ENCODE measurements at regions not wholly inside any gene's neighbourhood (a gene's known extent, or its start where the extent isn't known, plus 50 kb on each side); places are given as distances from the start of the nearest gene placed in this dataset.

DNA sequence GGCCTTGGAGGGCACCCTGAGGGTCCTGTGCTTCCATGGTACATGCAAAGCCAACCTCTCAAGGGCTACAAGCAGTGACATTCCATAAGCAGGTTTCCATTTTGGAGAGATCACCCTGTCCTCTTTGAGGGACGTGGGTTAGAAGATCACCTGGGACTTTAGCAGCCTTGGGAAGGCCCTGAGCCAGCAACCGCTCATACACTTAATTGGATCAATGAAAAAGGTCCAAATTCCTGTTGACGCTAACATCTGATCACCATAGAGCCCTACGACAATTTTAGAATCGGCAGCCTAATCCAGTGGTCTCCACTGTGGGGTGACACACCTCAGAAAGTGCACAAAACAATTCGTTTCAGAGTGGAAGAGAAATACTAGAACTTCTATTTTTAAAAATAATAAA, 196.0 kb upstream of the NR3C1 start:
- no peak overlapping the region for H2BK15ac ChIP-seq (ENCODE audit: low read depth, low read length)
- H3K4ac ChIP-seq (ENCODE audit: low read depth, low read length): no peak overlapping the region
- no peaks in the 10 kb centered on the region for H3K9me3 ChIP-seq (ENCODE audit: control insufficient read depth, low read depth, low read length)
- no peak overlapping the region for H2BK5ac ChIP-seq (ENCODE audit: insufficient read length, low read length)
- WGBS (ENCODE audit: extremely low coverage, insufficient read length, low lambda C conversion rate): no CpG with 5 or more reads among the region's 6 CpGs
- no peak overlapping the region for H2BK12ac ChIP-seq (ENCODE audit: insufficient read length, low read depth, low read length)
- no peak overlapping the region for H3K4me2 ChIP-seq (ENCODE audit: insufficient read depth, insufficient read length, low read length)
- no peaks in the 10 kb centered on the region; the same call in 1 of the 2 replicates for H3K4me1 ChIP-seq (ENCODE audit: insufficient read depth, low read length)
- no peak overlapping the region for H3K9ac ChIP-seq (ENCODE audit: extremely low read depth, insufficient read length, low read length)
- DNase-seq: no peak
- no peaks in the 10 kb centered on the region for H3K27me3 Mint-ChIP-seq (ENCODE audit: low read depth)
- no peaks in the 10 kb centered on the region for H3K36me3 Mint-ChIP-seq (ENCODE audit: insufficient read depth in 1 of 3, low read depth in 3 of 3)
- H4K8ac ChIP-seq (replicated peaks; ENCODE audit: insufficient read length, low read depth, low read length): no peak overlapping the region
- H4K91ac ChIP-seq (ENCODE audit: insufficient read length, low read depth, low read length): no peak overlapping the region
- H3K27ac Mint-ChIP-seq: 0 out of 7 replicates have a peak overlapping the region, but pooled peaks of 1 of the 3 experiments have one; percentile 63
- H3K4me1 Mint-ChIP-seq: peaks cover 14% of the 10 kb centered on the region in 2 experiments
- TF ChIP-seq, protein P1, sequence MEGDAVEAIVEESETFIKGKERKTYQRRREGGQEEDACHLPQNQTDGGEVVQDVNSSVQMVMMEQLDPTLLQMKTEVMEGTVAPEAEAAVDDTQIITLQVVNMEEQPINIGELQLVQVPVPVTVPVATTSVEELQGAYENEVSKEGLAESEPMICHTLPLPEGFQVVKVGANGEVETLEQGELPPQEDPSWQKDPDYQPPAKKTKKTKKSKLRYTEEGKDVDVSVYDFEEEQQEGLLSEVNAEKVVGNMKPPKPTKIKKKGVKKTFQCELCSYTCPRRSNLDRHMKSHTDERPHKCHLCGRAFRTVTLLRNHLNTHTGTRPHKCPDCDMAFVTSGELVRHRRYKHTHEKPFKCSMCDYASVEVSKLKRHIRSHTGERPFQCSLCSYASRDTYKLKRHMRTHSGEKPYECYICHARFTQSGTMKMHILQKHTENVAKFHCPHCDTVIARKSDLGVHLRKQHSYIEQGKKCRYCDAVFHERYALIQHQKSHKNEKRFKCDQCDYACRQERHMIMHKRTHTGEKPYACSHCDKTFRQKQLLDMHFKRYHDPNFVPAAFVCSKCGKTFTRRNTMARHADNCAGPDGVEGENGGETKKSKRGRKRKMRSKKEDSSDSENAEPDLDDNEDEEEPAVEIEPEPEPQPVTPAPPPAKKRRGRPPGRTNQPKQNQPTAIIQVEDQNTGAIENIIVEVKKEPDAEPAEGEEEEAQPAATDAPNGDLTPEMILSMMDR (conservative IDR thresholded peaks at IDR 0.05): no peak
- no peak overlapping the region for H3K27ac ChIP-seq (ENCODE audit: insufficient read length, low read depth, low read length)
- H3K18ac ChIP-seq (ENCODE audit: insufficient read length, low read depth, low read length): no peak overlapping the region
- H3K9me3 Mint-ChIP-seq: no peaks in the 10 kb centered on the region
- no peaks in the 10 kb centered on the region; the same call in 1 of the 2 replicates for H3K27me3 ChIP-seq (ENCODE audit: insufficient read depth, low read length)
- no peaks in the 10 kb centered on the region for H3K79me1 ChIP-seq (ENCODE audit: insufficient read depth, low read depth, low read length, poor library complexity, severe bottlenecking)
- H3K23ac ChIP-seq (ENCODE audit: insufficient read length, low read depth, low read length): no peak overlapping the region
- no peak overlapping the region for H2AK5ac ChIP-seq (ENCODE audit: insufficient read length, low read length)
- no peaks in the 10 kb centered on the region for H3K79me2 ChIP-seq (ENCODE audit: insufficient read depth, low read length)
- H4K20me1 ChIP-seq (ENCODE audit: control insufficient read depth, insufficient read depth, insufficient read length): no peaks in the 10 kb centered on the region
- no peak overlapping the region for H3K56ac ChIP-seq (ENCODE audit: insufficient read length, low read depth, low read length)
- H4K5ac ChIP-seq (ENCODE audit: insufficient read length, low read depth, low read length): no peak overlapping the region
- no peak overlapping the region for H3K4me3 Mint-ChIP-seq
- H3K14ac ChIP-seq (ENCODE audit: insufficient read depth, low read length): no peak overlapping the region
- H3T11ph ChIP-seq (ENCODE audit: low read length): no peak overlapping the region
- H2BK20ac ChIP-seq (ENCODE audit: low read depth, low read length, poor library complexity, severe bottlenecking): no peak overlapping the region
- no peak overlapping the region for H2BK120ac ChIP-seq (ENCODE audit: low read depth, low read length, poor library complexity, severe bottlenecking)
- no peak overlapping the region for H2AFZ ChIP-seq (ENCODE audit: low read length)
- H3K23me2 ChIP-seq (ENCODE audit: insufficient read length, low read depth, low read length, poor library complexity, severe bottlenecking): no peaks in the 10 kb centered on the region

Measured in H9 (cell line).